GM06990 (cell line): ENCODE measurements at regions not wholly inside any gene's neighbourhood (a gene's known extent, or its start where the extent isn't known, plus 50 kb on each side); places are given as distances from the start of the nearest gene placed in this dataset.

ENCODE experiments used
- DNase-seq: peaks from one replicate; pipeline ENCODE4 v3.0.0-alpha.2; 2011; ENCODE audit not compliant: insufficient read length; ENCODE audit errors: extremely low read depth
- H3K27me3 ChIP-seq: replicated peaks from 2 replicates; pipeline ENCODE4 v1.6.0; 2011; ENCODE audit warnings: low read length; ENCODE audit not compliant: control insufficient read depth, insufficient read depth
- H3K36me3 ChIP-seq: 2 replicates; pipeline ENCODE4 v1.5.1; 2011; ENCODE audit warnings: low read length; ENCODE audit not compliant: control insufficient read depth, insufficient read depth
- H3K4me3 ChIP-seq: replicated peaks from 2 replicates; pipeline ENCODE4 v1.5.1; 2011; ENCODE audit warnings: low read depth, mild to moderate bottlenecking, control low read depth, low read length
- TF ChIP-seq, protein P1 (sequence below): IDR thresholded peaks from 2 replicates; pipeline ENCODE4 v1.5.1; 2011; ENCODE audit warnings: low read length, control low read depth, mild to moderate bottlenecking, inconsistent platforms; ENCODE audit not compliant: insufficient read depth, poor library complexity, severe bottlenecking

DNA sequence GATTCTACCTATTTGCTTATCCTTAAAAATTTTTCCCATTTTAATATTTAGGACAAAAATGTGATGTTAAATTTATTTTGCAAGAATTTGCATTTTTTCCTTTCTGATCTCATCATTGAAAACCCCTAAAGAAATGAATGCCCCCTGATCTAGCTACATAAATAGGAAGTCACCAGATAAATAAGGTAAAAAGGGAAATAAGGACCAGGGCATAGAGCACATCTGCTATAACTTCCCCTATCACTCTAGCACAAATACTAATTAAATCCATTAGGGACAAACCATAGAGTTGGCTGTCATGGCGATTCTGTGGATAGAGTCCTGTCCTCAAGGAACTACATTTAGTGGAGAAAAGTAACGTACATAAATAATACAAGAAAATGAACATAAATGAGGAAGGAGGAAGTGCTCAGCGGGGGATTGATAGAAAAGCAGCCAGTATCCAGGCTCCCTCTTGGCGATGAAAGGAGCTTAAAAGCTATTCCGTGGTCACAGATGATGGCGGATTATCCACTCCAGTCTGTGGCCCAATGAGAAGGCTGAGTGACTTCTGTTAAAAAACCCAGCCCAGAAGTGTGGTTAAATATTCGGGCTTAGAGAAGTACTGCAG is 76.9 kb upstream of the RPL34 start:
- DNase-seq = no peak
- Histone ChIP-seq H3K4me3 (no peak overlapping the region), H3K36me3 (no peaks in the 10 kb centered on the region), H3K27me3 (no peaks in the 10 kb centered on the region)
- TF ChIP-seq, protein P1, sequence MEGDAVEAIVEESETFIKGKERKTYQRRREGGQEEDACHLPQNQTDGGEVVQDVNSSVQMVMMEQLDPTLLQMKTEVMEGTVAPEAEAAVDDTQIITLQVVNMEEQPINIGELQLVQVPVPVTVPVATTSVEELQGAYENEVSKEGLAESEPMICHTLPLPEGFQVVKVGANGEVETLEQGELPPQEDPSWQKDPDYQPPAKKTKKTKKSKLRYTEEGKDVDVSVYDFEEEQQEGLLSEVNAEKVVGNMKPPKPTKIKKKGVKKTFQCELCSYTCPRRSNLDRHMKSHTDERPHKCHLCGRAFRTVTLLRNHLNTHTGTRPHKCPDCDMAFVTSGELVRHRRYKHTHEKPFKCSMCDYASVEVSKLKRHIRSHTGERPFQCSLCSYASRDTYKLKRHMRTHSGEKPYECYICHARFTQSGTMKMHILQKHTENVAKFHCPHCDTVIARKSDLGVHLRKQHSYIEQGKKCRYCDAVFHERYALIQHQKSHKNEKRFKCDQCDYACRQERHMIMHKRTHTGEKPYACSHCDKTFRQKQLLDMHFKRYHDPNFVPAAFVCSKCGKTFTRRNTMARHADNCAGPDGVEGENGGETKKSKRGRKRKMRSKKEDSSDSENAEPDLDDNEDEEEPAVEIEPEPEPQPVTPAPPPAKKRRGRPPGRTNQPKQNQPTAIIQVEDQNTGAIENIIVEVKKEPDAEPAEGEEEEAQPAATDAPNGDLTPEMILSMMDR = no peak

DNA sequence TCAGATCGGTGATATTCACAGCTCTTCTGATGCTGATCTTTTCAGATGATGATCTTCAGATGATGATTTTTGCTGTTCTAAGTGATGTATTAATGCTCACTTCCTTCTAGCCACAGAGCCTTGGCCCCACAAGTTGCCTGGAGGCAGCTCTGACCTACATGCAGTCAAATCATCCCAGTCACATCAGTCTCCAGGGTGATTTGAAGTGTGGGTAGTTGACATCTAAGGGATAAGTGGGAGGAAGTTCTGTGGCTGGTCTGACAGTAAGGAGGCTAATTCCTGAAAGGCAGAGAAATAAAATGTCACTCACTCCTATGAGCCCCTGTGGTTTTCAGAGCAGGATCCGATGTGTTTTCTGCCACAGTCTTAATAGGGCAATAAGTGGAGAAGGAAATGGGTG is 79.8 kb upstream of the RPL34 start:
- H3K27me3 ChIP-seq = no peaks in the 10 kb centered on the region
- TF ChIP-seq, protein P1 = no peak
- H3K36me3 ChIP-seq = no peaks in the 10 kb centered on the region
- H3K4me3 ChIP-seq = no peak overlapping the region
- DNase-seq = no peak

DNA sequence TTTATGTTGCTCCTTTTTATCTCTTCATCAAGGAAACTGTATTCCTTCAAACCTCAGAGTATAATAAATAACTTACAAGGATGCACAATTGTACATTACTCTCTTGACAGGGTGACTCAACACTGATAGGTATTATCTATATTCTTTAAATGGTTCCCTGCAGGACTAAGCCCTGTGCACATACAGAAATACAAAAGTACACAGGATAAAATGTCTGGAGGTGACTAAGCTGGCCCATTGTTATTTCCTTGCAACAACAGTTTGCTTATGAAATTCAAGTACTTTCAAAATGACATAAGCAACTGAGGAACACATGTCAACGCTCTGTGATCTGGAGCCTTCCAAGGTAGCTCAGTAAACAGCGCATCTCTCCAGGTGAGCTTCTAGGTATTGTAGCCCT is 83.8 kb upstream of the RPL34 start:
- H3K27me3 ChIP-seq = no peaks in the 10 kb centered on the region
- TF ChIP-seq, protein P1 = no peak
- DNase-seq = no peak
- H3K36me3 ChIP-seq = no peaks in the 10 kb centered on the region
- no peak overlapping the region for H3K4me3 ChIP-seq

DNA sequence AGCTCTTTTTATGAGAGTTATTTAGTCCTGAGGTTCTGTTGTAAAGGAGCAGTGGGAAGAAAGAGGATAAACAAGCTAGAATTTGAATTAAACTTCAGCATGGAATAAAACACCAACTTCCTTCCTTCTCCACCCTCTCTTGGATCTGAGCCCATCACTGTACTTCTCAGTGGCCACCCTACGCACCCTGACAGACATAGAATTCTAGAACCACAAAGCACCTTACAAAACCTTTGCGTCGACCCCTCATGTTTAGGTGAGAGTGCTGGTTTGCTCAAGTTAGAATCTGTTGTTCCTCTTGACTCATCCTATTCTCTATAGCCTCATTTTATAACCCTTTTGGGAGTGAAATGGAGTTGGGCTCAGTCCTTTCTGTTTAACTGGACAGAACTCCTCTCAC is 84.6 kb upstream of the RPL34 start:
- TF ChIP-seq, protein P1 = no peak
- no peaks in the 10 kb centered on the region for H3K27me3 ChIP-seq
- DNase-seq = no peak
- no peaks in the 10 kb centered on the region for H3K36me3 ChIP-seq
- H3K4me3 ChIP-seq = no peak overlapping the region

DNA sequence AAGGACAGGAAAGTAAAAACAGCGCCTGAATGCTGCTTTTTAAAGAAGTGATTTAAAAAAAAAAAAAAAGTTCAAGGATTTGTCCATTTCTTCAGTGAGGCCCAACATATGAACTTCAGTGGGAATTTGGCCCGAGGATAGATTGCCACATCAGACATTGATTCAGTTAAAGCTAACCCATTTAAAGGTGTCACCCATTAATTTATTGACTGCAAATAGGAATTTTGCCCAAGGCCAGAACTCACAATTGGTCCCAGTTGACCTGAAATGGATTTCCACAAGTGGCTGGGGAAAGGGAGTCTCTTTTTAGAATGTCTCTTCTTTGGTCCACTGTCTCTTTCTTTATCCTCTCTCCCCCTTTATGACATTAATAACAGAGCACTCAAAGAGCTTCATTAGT is 86.5 kb upstream of the RPL34 start:
- DNase-seq = no peak
- TF ChIP-seq, protein P1 = no peak
- no peak overlapping the region for H3K4me3 ChIP-seq
- no peaks in the 10 kb centered on the region for H3K36me3 ChIP-seq
- no peaks in the 10 kb centered on the region for H3K27me3 ChIP-seq
